Keratinocyte (primary cell): ENCODE measurements at regions not wholly inside any gene's neighbourhood (a gene's known extent, or its start where the extent isn't known, plus 50 kb on each side); places are given as distances from the start of the nearest gene placed in this dataset.

ENCODE experiments used
- DNase-seq: peaks from one replicate; pipeline ENCODE4 v3.0.0-alpha.2; 2011; ENCODE audit warnings: low read depth, missing footprints, low spot score
- FAIRE-seq: peaks from 2 replicates; lab custom pipeline; 2011; peaks lifted over from hg19 to GRCh38; lab: Jason Lieb, UNC
- H2AFZ ChIP-seq: 2 replicates; pipeline ENCODE4 v1.6.0; 2012; ENCODE audit warnings: low read length, control low read depth, inconsistent platforms; ENCODE audit not compliant: control insufficient read depth
- H3K27ac ChIP-seq: 2 replicates; pipeline ENCODE4 v1.5.1; 2011; ENCODE audit warnings: low read length; ENCODE audit not compliant: control insufficient read depth, insufficient read depth
- H3K27me3 ChIP-seq: 3 replicates; pipeline ENCODE4 v1.6.0; 2011; ENCODE audit warnings: low read length; ENCODE audit not compliant: control insufficient read depth, insufficient read depth; ENCODE audit errors: extremely low read depth
- H3K36me3 ChIP-seq, 2 experiments: 2 replicates in 1 of 2; 3 replicates in 1 of 2; pipeline ENCODE4 v1.5.1; 2011; ENCODE audit warnings: low read length in 2 of 2, mild to moderate bottlenecking in 1 of 2; ENCODE audit not compliant: control insufficient read depth in 2 of 2, insufficient read depth in 2 of 2; ENCODE audit errors: extremely low read depth in 1 of 2
- H3K4me1 ChIP-seq: 3 replicates; pipeline ENCODE4 v1.5.1; 2011; ENCODE audit warnings: low read length; ENCODE audit not compliant: control insufficient read depth, insufficient read depth; ENCODE audit errors: extremely low read depth
- H3K4me2 ChIP-seq: 3 replicates; pipeline ENCODE4 v1.6.0; 2011; ENCODE audit warnings: low read depth, low read length; ENCODE audit not compliant: control insufficient read depth, insufficient read depth; ENCODE audit errors: extremely low read depth
- H3K4me3 ChIP-seq, 3 experiments: fragments of 200-600 bp in 1 of 3; sonication (generic) in 1 of 3; 2 replicates in 2 of 3; 3 replicates in 1 of 3; pipeline ENCODE4 v1.5.1; 2011 to 2016; ENCODE audit warnings: low read length in 3 of 3, mild to moderate bottlenecking in 3 of 3, control low read depth in 2 of 3, inconsistent platforms in 1 of 3, low read depth in 1 of 3, mixed read lengths in 1 of 3, mixed run types in 1 of 3, moderate library complexity in 1 of 3; ENCODE audit not compliant: control insufficient read depth in 2 of 3, insufficient read depth in 2 of 3; ENCODE audit errors: extremely low read depth in 1 of 3
- H3K79me2 ChIP-seq: 2 replicates; pipeline ENCODE4 v1.6.0; 2012; ENCODE audit warnings: low read length; ENCODE audit not compliant: control insufficient read depth, insufficient read depth
- H3K9ac ChIP-seq: 3 replicates; pipeline ENCODE4 v1.6.0; 2011; ENCODE audit warnings: low read length; ENCODE audit not compliant: control insufficient read depth, insufficient read depth; ENCODE audit errors: extremely low read depth
- H3K9me1 ChIP-seq: 3 replicates; pipeline ENCODE4 v1.6.0; 2011; ENCODE audit warnings: low read length; ENCODE audit not compliant: control insufficient read depth, insufficient read depth; ENCODE audit errors: extremely low read depth
- H3K9me3 ChIP-seq: 2 replicates; pipeline ENCODE4 v1.5.1; 2012; ENCODE audit warnings: low read depth, low read length; ENCODE audit not compliant: control insufficient read depth
- H4K20me1 ChIP-seq: 3 replicates; pipeline ENCODE4 v1.6.0; 2011; ENCODE audit warnings: low read length; ENCODE audit not compliant: control insufficient read depth, insufficient read depth; ENCODE audit errors: extremely low read depth
- CTCF ChIP-seq, 3 experiments: IDR thresholded peaks in 1 of 3; conservative IDR thresholded peaks in 1 of 3; optimal IDR thresholded peaks in 1 of 3; 2 replicates in 2 of 3; 3 replicates in 1 of 3; pipeline versions ENCODE3 to v1.5.1; 2011; ENCODE audit warnings: low read length in 3 of 3, mild to moderate bottlenecking in 3 of 3, moderate library complexity in 2 of 3, control low read depth in 1 of 3, inconsistent platforms in 1 of 3; ENCODE audit not compliant: insufficient read depth in 2 of 3; ENCODE audit errors: extremely low read depth in 1 of 3
- EZH2 ChIP-seq: IDR thresholded peaks from one replicate; pipeline ENCODE4 v1.6.1; 2012; ENCODE audit warnings: inconsistent platforms, mild to moderate bottlenecking, low read length, moderate library complexity
- dilution Hi-C: fragments of 300-500 bp; cut with MboI; formaldehyde crosslinking; loops from one replicate; pipeline ENCODE4 v1.7.0; 2020; ENCODE audit warnings: low sequenced_read_pairs; ENCODE audit not compliant: extremely low pct_ligation_motif_present

- Histone ChIP-seq H4K20me1 (no peaks in the 10 kb centered on the region), H3K27me3 (no peaks in the 10 kb centered on the region), H3K36me3 (no peaks in the 10 kb centered on the region), H3K9ac (no peak overlapping the region), H3K9me3 (no peaks in the 10 kb centered on the region), H3K9me1 (no peaks in the 10 kb centered on the region), H3K27ac (no peak overlapping the region), H2AFZ (no peak overlapping the region), H3K4me1 (no peaks in the 10 kb centered on the region), H3K4me2 (no peak overlapping the region), H3K79me2 (no peaks in the 10 kb centered on the region), H3K4me3 (no peak overlapping the region)
- FAIRE-seq, result no peak
- dilution Hi-C loops, result no loop called here
- TF ChIP-seq CTCF (optimal IDR thresholded peaks at IDR 0.05 in 1 of 3, IDR thresholded peaks at IDR 0.05 in 1 of 3, conservative IDR thresholded peaks at IDR 0.05 in 1 of 3; ENCODE audit: extremely low read depth in 1 of 3, insufficient read depth in 2 of 3, low read length in 3 of 3), result no peak
- TF ChIP-seq EZH2, result no peak
- DNase-seq, result no peak
Observed at GRCh38 chr2:187654535-187654934, 100.3 kb upstream of the TFPI start.

- Histone ChIP-seq H3K9me3 (no peaks in the 10 kb centered on the region), H3K4me1 (no peaks in the 10 kb centered on the region), H2AFZ (no peak overlapping the region), H4K20me1 (no peaks in the 10 kb centered on the region), H3K79me2 (no peaks in the 10 kb centered on the region), H3K27ac (no peak overlapping the region), H3K4me3 (no peak overlapping the region), H3K36me3 (no peaks in the 10 kb centered on the region), H3K9ac (no peak overlapping the region), H3K4me2 (no peak overlapping the region), H3K9me1 (no peaks in the 10 kb centered on the region), H3K27me3 (no peaks in the 10 kb centered on the region)
- TF ChIP-seq EZH2, result no peak
- TF ChIP-seq CTCF (optimal IDR thresholded peaks at IDR 0.05 in 1 of 3, IDR thresholded peaks at IDR 0.05 in 1 of 3, conservative IDR thresholded peaks at IDR 0.05 in 1 of 3; ENCODE audit: extremely low read depth in 1 of 3, insufficient read depth in 2 of 3, low read length in 3 of 3), result no peak
- FAIRE-seq (no peak), DNase-seq (no peak)
- dilution Hi-C loops, result no loop called here
Observed at GRCh38 chr2:187655001-187655400, 100.8 kb upstream of the TFPI start.
